ENCODE measurements at regions not wholly inside any gene's neighbourhood (a gene's known extent, or its start where the extent isn't known, plus 50 kb on each side); places are given as distances from the start of the nearest gene placed in this dataset.

DNA sequence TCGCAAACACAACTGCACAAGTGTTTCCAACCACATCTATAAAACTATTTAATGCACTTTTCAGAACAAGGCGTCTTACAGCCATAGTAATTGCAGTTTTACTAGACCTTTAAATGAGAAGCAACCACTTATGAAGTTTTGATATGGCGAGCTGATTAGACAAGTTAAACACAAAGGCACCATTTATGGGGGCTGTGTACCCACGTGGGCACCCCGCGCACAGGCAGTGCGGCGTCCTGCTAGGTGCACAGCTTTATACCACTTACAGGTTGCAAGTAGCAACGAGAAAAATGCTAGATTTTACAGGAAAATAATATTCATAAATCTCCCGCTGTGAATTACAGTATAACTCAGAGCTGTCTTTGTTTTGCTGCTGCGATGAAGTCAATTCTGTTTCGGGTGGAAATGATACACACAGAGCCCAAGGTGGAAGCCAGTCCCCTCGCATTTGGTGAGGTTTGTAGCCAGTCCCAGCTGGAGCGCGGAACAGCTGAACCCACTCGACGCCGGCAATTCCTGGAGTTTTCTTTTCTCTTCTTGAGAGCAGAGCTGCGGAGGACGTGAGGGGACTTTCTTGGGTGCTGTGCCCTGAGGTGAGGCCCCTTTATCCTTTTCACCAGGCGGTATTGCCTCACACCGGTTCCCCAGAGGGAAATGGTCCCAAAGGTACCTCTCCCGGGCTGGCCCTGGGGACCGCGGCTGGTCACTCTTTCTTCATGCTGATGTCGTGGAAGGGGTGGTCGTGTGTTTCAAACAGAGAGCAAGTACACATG lies 76.7 kb downstream of the PTGR3 start:
- no peaks in the 10 kb centered on the region for H3K27me3 ChIP-seq (ENCODE audit: control insufficient read depth, insufficient read depth, low read length)
- H2AFZ ChIP-seq (ENCODE audit: low read length), result no peak overlapping the region
- H3K4me3 ChIP-seq (replicated peaks in 1 of 4; ENCODE audit: control extremely low read depth in 1 of 4, insufficient read depth in 1 of 4, low read depth in 3 of 4, low read length in 4 of 4), result no peak overlapping the region
- no peak overlapping the region for H3K9ac ChIP-seq (ENCODE audit: insufficient read depth, low read length)
- H4K20me1 ChIP-seq (ENCODE audit: control insufficient read depth, extremely low read depth, insufficient read depth, low read length), result no peaks in the 10 kb centered on the region
- TF ChIP-seq, protein P1, sequence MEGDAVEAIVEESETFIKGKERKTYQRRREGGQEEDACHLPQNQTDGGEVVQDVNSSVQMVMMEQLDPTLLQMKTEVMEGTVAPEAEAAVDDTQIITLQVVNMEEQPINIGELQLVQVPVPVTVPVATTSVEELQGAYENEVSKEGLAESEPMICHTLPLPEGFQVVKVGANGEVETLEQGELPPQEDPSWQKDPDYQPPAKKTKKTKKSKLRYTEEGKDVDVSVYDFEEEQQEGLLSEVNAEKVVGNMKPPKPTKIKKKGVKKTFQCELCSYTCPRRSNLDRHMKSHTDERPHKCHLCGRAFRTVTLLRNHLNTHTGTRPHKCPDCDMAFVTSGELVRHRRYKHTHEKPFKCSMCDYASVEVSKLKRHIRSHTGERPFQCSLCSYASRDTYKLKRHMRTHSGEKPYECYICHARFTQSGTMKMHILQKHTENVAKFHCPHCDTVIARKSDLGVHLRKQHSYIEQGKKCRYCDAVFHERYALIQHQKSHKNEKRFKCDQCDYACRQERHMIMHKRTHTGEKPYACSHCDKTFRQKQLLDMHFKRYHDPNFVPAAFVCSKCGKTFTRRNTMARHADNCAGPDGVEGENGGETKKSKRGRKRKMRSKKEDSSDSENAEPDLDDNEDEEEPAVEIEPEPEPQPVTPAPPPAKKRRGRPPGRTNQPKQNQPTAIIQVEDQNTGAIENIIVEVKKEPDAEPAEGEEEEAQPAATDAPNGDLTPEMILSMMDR (conservative IDR thresholded peaks at IDR 0.05 in 1 of 2, IDR thresholded peaks at IDR 0.05 in 1 of 2; ENCODE audit: low read depth in 1 of 2, low read length in 2 of 2), result no peak
- TF ChIP-seq EZH2 (IDR thresholded peaks at IDR 0.05; ENCODE audit: low read length, missing control alignments), result no peak
- no peak overlapping the region for H3K27ac ChIP-seq (ENCODE audit: insufficient read depth, low read length)
- no peak overlapping the region for H3K4me2 ChIP-seq (ENCODE audit: extremely low read depth, insufficient read depth, low read length)
- H3K9me3 ChIP-seq (ENCODE audit: control insufficient read depth, insufficient read depth, low read depth, low read length), result no peaks in the 10 kb centered on the region
- no peaks in the 10 kb centered on the region for H3K79me2 ChIP-seq (ENCODE audit: control insufficient read depth, insufficient read depth, low read length)
- H3K4me1 ChIP-seq (ENCODE audit: control insufficient read depth, extremely low read depth, insufficient read depth, low read length), result no peaks in the 10 kb centered on the region
- no peak for DNase-seq (ENCODE audit: low read depth in 2 of 2)
- no peaks in the 10 kb centered on the region for H3K36me3 ChIP-seq (ENCODE audit: control insufficient read depth, insufficient read depth, low read length)

DNA sequence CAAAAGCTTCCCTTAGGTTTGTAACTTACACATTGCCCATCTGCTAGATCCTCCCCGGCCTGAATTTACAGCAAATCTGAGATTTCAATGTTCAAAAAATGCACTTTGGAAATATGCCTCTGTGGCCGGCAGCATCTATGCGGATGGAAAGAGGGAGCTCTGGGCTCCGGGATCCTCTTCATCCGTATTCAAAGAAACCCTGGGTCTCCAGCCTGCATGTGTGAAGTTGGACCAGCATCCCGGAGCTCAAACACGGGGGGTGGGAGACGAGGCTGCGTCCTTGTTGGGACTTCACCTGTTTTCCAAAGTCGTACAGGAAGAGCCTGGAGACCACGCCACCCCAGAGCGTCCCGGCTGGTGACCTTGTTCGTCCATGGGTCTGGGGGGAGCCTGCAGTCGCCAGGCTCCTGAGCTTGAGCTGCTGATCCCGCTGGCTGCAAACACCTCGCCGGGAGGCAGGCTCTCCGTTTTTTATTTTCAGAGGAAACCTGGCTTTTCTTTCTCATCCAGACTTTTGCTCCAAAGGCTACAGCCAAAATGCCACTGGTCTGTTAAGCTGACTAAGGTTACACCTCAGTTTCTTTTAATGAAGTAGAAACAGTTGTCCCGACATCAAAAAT lies 77.4 kb downstream of the PTGR3 start:
- peak overlapping the region; percentile 17 for H3K4me2 ChIP-seq (ENCODE audit: extremely low read depth, insufficient read depth, low read length)
- no peak overlapping the region for H3K9ac ChIP-seq (ENCODE audit: insufficient read depth, low read length)
- DNase-seq (ENCODE audit: low read depth in 2 of 2), result no peak
- no peak overlapping the region for H3K27ac ChIP-seq (ENCODE audit: insufficient read depth, low read length)
- no peaks in the 10 kb centered on the region for H3K9me3 ChIP-seq (ENCODE audit: control insufficient read depth, insufficient read depth, low read depth, low read length)
- TF ChIP-seq, protein P1 (conservative IDR thresholded peaks at IDR 0.05 in 1 of 2, IDR thresholded peaks at IDR 0.05 in 1 of 2; ENCODE audit: low read depth in 1 of 2, low read length in 2 of 2), result no peak
- TF ChIP-seq EZH2 (IDR thresholded peaks at IDR 0.05; ENCODE audit: low read length, missing control alignments), result no peak
- H2AFZ ChIP-seq (ENCODE audit: low read length), result peak overlapping the region; percentile 62
- no peaks in the 10 kb centered on the region for H3K4me1 ChIP-seq (ENCODE audit: control insufficient read depth, extremely low read depth, insufficient read depth, low read length)
- H3K4me3 ChIP-seq (replicated peaks in 1 of 4; ENCODE audit: control extremely low read depth in 1 of 4, insufficient read depth in 1 of 4, low read depth in 3 of 4, low read length in 4 of 4), result peak overlapping the region in 3 of 4 experiments; percentile 10 to 44 (median 39)
- no peaks in the 10 kb centered on the region for H4K20me1 ChIP-seq (ENCODE audit: control insufficient read depth, extremely low read depth, insufficient read depth, low read length)
- H3K79me2 ChIP-seq (ENCODE audit: control insufficient read depth, insufficient read depth, low read length), result no peaks in the 10 kb centered on the region
- H3K36me3 ChIP-seq (ENCODE audit: control insufficient read depth, insufficient read depth, low read length), result no peaks in the 10 kb centered on the region
- H3K27me3 ChIP-seq (ENCODE audit: control insufficient read depth, insufficient read depth, low read length), result no peaks in the 10 kb centered on the region

DNA sequence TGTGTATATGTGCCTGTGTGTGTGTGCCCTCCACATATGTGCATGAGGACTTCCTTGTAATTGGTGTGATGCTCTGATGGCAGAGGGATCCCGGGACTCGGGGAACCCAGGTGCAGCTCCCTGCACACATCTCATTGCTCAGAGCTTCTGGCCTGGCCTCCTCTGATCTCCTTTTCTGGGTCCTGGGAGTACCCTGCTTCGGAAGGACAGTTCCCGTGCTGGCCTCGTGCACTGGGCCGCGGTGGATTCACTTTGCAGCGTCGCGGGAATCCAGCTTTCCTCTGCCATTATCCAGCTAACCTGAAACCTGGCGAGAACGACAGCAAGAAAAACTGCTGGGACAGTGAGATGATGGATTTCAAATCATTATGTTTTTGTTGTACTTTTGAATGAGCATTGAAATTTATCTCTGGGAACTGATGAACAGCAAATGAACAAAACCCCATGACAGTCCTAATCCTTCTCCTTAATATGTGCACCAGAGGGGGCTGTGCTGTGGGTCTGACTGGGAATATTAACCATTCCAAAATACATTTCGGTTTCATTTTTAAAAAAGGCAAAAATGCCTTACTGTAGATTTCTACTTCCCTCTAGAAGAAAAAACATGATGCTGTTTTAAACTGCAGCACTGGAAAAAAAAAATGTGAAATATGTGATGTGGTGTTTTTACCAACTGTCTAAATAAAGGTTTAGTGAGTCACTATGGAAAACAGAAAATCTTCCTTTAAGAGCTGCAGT lies 78.2 kb downstream of the PTGR3 start:
- Histone ChIP-seq H3K4me3 (replicated peaks in 1 of 4; ENCODE audit: control extremely low read depth in 1 of 4, insufficient read depth in 1 of 4, low read depth in 3 of 4, low read length in 4 of 4) (peak overlapping the region in 2 of 4 experiments; percentile 39 to 44), H2AFZ (ENCODE audit: low read length) (no peak overlapping the region), H3K4me1 (ENCODE audit: control insufficient read depth, extremely low read depth, insufficient read depth, low read length) (no peaks in the 10 kb centered on the region), H3K79me2 (ENCODE audit: control insufficient read depth, insufficient read depth, low read length) (no peaks in the 10 kb centered on the region), H4K20me1 (ENCODE audit: control insufficient read depth, extremely low read depth, insufficient read depth, low read length) (no peaks in the 10 kb centered on the region), H3K27me3 (ENCODE audit: control insufficient read depth, insufficient read depth, low read length) (no peaks in the 10 kb centered on the region), H3K27ac (ENCODE audit: insufficient read depth, low read length) (no peak overlapping the region), H3K9ac (ENCODE audit: insufficient read depth, low read length) (no peak overlapping the region), H3K36me3 (ENCODE audit: control insufficient read depth, insufficient read depth, low read length) (no peaks in the 10 kb centered on the region), H3K9me3 (ENCODE audit: control insufficient read depth, insufficient read depth, low read depth, low read length) (no peaks in the 10 kb centered on the region), H3K4me2 (ENCODE audit: extremely low read depth, insufficient read depth, low read length) (peak overlapping the region; percentile 3)
- peak in 1 of 2 donors; percentile 36 for DNase-seq (ENCODE audit: low read depth in 2 of 2)
- TF ChIP-seq, protein P1 (conservative IDR thresholded peaks at IDR 0.05 in 1 of 2, IDR thresholded peaks at IDR 0.05 in 1 of 2; ENCODE audit: low read depth in 1 of 2, low read length in 2 of 2), result peak; percentile 29 to 47
- no peak for TF ChIP-seq EZH2 (IDR thresholded peaks at IDR 0.05; ENCODE audit: low read length, missing control alignments)

All from fibroblast of lung (primary cell).